ENCODE measurements at regions not wholly inside any gene's neighbourhood (a gene's known extent, or its start where the extent isn't known, plus 50 kb on each side); places are given as distances from the start of the nearest gene placed in this dataset.
"Not testable (repeated sequence)": the region's sequence is repeated elsewhere in the genome, so short reads cannot be mapped to it uniquely, and the experiment has no call there.

GRCh38 chr2:176907341-176907740 is 305.3 kb upstream of the HNRNPA3 start:
- no peak for DNase-seq
- Histone ChIP-seq H3K27me3 (no peaks in the 10 kb centered on the region), H3K36me3 (no peaks in the 10 kb centered on the region), H3K4me3 (no peak overlapping the region), H3K9me3 (peaks cover 0 to 5% (median 0%) of the 10 kb centered on the region in 3 donors), H3K4me1 (no peaks in the 10 kb centered on the region), H3K27ac (no peak overlapping the region)
- intact Hi-C loops (cut with DNase I; ENCODE audit: low total_unique reads) = no loop called here
- TF ChIP-seq CTCF (IDR thresholded peaks at IDR 0.05) = no peak

- intact Hi-C loops (cut with DNase I; ENCODE audit: low total_unique reads) = no loop called here
- no peak for DNase-seq
- Histone ChIP-seq H3K9me3 (no peaks in the 10 kb centered on the region), H3K27me3 (no peaks in the 10 kb centered on the region), H3K36me3 (no peaks in the 10 kb centered on the region), H3K4me1 (no peaks in the 10 kb centered on the region), H3K27ac (no peak overlapping the region), H3K4me3 (no peak overlapping the region)
- no peak for TF ChIP-seq CTCF (IDR thresholded peaks at IDR 0.05)
Measured at GRCh38 chr2:176910828-176911227, 301.8 kb upstream of the HNRNPA3 start.

- no peaks in the 10 kb centered on the region for H3K9me3 ChIP-seq
- no peaks in the 10 kb centered on the region for H3K36me3 ChIP-seq
- intact Hi-C loops (cut with DNase I; ENCODE audit: low total_unique reads) = no loop called here
- no peaks in the 10 kb centered on the region for H3K27me3 ChIP-seq
- H3K4me1 ChIP-seq = no peaks in the 10 kb centered on the region
- H3K4me3 ChIP-seq = no peak overlapping the region
- no peak overlapping the region for H3K27ac ChIP-seq
- no peak for TF ChIP-seq CTCF (IDR thresholded peaks at IDR 0.05)
- no peak for DNase-seq
Measured at GRCh38 chr2:176913955-176914354, 298.6 kb upstream of the HNRNPA3 start.

GRCh38 chr2:176914371-176914770 is 298.2 kb upstream of the HNRNPA3 start:
- Histone ChIP-seq H3K4me3 (no peak overlapping the region), H3K9me3 (no peaks in the 10 kb centered on the region), H3K27me3 (no peaks in the 10 kb centered on the region), H3K4me1 (no peaks in the 10 kb centered on the region), H3K27ac (no peak overlapping the region), H3K36me3 (no peaks in the 10 kb centered on the region)
- intact Hi-C loops (cut with DNase I; ENCODE audit: low total_unique reads) = no loop called here
- no peak for TF ChIP-seq CTCF (IDR thresholded peaks at IDR 0.05)
- no peak for DNase-seq

- not testable (repeated sequence) for H3K9me3 ChIP-seq, H3K36me3 ChIP-seq, DNase-seq
Measured at GRCh38 chr2:176922545-176922944, 290.0 kb upstream of the HNRNPA3 start.

GRCh38 chr2:176923205-176923604 is 289.4 kb upstream of the HNRNPA3 start:
- Histone ChIP-seq H3K4me3 (no peak overlapping the region), H3K27ac (no peak overlapping the region), H3K9me3 (peaks cover 0 to 4% (median 0%) of the 10 kb centered on the region in 3 donors), H3K27me3 (no peaks in the 10 kb centered on the region), H3K36me3 (no peaks in the 10 kb centered on the region), H3K4me1 (no peaks in the 10 kb centered on the region)
- TF ChIP-seq CTCF (IDR thresholded peaks at IDR 0.05) = no peak
- intact Hi-C loops (cut with DNase I; ENCODE audit: low total_unique reads) = no loop called here
- no peak for DNase-seq

More at GRCh38 chr2:176922545-176922944, 290.0 kb upstream of the HNRNPA3 start:
- H3K4me3 ChIP-seq; intact Hi-C loops (cut with DNase I; ENCODE audit: low total_unique reads); H3K4me1 ChIP-seq; H3K27ac ChIP-seq; H3K27me3 ChIP-seq: not testable (repeated sequence)

Measured in tibial artery (tissue), 4 donors.